Suppressor macrophage (primary cell): ENCODE measurements at regions not wholly inside any gene's neighbourhood (a gene's known extent, or its start where the extent isn't known, plus 50 kb on each side); places are given as distances from the start of the nearest gene placed in this dataset.
"Not testable (repeated sequence)": the region's sequence is repeated elsewhere in the genome, so short reads cannot be mapped to it uniquely, and the experiment has no call there.

Experiments used
- DNase-seq, 4 experiments: peaks; one replicate each; pipeline ENCODE4 v3.0.0-alpha.2; 2020 to 2022

GRCh38 chr17:77290759-77291558, 150.2 kb downstream of the SEC14L1 start:
- DNase-seq, result not testable (repeated sequence)

GRCh38 chr17:77291591-77292386, 151.0 kb downstream of the SEC14L1 start:
- peak in 2 of 4 experiments; percentile 23 to 27 for DNase-seq

GRCh38 chr17:77294761-77295160, 154.0 kb downstream of the SEC14L1 start:
- no peak for DNase-seq

DNA sequence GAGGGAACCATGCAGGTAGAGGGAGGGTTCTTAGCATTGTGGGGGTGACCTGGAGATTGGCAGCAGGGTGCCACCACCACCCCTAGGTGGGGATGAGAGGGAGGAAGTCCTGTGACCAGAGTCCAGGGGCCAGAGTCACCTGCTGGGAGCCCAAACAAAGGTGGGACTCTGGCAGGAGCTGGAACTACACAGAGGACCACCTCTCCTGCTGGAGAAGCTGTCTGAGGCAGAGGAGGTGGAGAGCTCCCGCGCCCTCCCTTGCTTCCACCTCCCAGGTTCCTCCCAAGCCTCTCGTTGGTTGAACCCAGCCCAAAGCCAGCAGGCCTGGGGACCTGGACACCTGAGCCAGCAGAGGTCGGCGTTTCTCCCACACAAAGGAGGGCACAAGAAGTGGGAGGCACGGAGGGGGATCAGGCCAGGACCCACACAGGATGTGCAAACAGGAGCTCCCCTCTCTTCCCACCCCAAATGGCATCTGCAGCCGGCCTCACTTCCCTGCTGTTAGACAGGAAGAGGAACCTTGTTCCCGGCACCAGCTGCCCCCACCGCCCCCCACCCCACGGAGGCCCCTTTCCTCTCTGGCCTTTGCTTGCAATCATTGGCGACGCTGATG, 154.6 kb downstream of the SEC14L1 start:
- DNase-seq, result no peak

- DNase-seq, result no peak
Observed at GRCh38 chr17:77296769-77297409, 156.1 kb downstream of the SEC14L1 start.

- peak; percentile 43 to 72 (median 56) for DNase-seq
Observed at GRCh38 chr17:77297693-77298666, 157.2 kb downstream of the SEC14L1 start.

DNA sequence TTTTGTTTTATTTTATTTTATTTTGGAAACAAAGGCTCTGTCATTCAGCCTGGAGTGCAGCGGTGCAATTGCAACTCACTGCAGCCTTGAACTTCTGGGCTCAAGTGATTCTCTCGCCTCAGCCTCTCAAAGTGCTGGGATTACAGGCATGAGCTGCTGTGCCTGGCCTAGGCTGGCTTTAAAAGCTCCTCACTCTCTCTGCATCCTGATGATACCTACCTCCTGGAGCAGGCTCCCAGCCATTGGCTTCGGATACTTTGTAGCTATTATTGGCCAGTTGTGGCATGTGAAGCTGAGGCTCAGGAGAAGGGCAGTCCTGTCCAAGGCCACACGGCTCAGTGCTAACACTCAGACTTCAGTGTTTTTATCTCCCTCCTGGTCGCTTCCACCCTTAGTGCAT, 158.0 kb downstream of the SEC14L1 start:
- no peak for DNase-seq

GRCh38 chr17:77299256-77300015, 158.7 kb downstream of the SEC14L1 start:
- no peak for DNase-seq

DNA sequence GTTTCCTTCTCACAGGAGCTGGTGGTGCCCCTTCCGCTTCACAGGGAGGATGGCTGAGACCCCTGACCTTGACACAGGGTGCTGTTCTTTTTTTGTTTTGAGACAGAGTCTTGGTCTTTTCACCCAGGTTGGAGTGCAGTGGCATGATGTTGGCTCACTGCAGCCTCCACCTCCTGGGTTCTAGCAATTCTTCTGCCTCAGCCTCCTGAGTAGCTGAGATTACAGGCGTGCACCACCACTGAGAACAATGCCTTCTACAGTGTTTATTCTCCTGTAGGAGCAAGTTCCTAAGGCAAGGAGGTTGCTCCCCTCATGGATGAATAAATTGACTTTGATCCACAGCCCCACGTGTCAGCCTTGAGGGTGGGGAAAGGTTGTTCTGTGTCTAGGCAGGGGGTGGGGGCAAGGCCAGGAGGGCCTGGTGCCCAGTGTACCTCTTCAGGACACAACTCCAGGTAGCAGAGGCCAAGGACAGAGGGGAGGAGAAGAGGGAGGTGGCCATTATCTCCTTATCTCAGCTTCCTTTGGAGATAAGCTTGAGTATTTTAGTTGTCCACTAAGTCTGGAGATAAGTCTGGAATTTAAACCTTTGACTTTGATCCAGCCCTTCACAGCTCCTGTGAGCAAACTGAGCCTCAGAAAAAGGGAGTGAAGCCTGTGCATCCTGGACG, 159.4 kb downstream of the SEC14L1 start:
- DNase-seq, result no peak

DNA sequence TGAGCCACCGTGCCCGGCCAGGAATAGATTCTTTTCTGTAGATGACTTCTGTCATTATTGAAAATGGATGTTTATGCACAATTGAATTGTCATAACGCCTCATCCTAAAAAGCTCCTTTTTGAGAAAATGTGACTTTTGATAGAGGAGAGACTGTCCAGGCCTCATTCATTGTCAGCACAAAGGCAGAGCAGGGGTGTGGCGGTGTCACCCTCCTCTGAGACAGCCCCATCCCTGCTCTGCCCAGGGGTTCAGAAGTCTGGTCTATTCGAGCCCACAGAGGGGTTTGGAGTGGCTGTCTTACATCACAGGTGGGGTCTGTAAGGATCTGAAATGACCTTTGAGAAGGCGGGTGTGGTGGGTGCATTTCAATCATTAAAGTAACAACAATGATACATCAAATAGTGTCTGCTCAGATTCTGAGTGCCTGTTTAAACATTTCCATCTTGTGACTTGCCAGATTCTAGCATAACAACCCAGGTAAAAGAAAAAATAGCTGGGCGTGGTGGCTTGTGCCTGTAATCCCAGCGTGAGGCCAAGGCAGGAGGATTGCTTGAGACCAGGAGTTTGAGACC, 161.0 kb downstream of the SEC14L1 start:
- no peak for DNase-seq

- DNase-seq, result no peak
Observed at GRCh38 chr17:77302682-77303081, 161.9 kb downstream of the SEC14L1 start.

- peak in 3 of 4 experiments; percentile 40 to 56 (median 55) for DNase-seq
Observed at GRCh38 chr17:77303620-77304019, 162.9 kb downstream of the SEC14L1 start.

DNA sequence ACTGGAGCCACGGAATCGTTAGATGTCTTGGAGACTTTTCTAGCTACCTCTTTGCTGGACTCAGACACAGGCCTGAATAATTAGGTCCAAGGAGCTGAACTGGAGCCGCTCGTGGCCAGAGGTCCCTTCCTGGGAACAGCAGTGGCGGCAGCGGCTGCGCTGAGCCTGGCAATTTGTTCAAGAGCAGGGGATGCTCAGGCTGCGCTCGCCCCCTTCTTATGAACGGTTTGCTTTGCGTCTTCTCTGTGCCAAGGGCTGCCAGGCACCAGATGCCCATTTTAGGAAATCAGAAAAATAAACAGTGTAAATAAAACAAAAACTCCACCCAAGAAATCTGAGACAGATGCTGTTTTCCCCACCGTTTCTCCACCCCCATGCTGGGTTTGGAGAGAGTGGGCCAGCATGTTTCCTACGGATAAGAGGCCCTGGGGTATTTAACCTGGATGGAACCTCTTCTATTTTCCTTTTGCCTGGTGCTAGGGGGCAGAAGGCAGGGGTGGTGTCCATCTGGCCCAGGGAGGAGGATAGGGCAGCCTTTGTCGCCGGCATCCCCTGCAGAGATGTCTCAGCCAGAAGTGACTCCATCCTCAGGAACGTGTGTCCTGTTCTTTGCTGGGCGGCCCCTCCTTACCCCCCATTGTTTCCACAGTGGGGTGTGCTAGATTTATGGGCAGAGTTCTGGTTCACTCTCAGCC, 163.4 kb downstream of the SEC14L1 start:
- DNase-seq, result no peak

DNA sequence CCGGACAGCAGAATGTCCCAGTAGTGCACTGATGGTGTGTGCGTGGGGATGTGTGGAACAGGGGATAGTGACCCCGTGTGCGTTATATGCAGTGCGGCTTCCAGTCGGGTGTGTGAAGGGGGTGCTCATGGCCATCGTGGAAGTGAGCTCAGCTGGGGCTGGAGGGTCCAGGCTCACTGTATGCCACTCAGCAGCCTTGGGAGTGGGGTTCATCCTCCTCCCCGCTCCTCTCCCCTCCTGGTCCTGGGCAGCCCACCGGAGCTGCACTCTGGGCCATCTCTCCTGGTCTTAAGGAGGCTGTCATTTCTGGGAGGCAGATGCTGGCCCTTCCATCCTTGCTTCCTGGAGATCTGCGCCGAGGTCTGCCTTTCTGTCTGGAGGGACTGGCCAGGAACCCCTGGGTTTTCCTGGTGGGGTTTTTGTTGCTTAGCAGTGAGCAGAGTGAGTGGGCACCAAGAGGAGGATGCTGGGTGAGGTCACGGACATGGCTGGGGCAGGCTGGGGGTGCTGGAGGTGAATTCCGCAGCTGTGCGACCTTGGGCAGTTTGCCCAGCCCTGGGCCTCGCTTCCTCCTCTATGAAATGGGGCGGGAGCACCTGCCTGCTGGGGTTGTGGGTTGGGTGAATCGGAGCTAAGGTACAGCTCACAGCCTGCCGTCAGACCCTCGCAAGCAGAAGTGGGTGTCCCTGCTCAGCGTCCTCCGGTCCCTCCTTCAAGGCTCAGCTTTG, 164.1 kb downstream of the SEC14L1 start:
- DNase-seq, result peak in 2 of 4 experiments; percentile 37 to 40

GRCh38 chr17:77306048-77306789, 165.4 kb downstream of the SEC14L1 start:
- DNase-seq, result no peak

DNA sequence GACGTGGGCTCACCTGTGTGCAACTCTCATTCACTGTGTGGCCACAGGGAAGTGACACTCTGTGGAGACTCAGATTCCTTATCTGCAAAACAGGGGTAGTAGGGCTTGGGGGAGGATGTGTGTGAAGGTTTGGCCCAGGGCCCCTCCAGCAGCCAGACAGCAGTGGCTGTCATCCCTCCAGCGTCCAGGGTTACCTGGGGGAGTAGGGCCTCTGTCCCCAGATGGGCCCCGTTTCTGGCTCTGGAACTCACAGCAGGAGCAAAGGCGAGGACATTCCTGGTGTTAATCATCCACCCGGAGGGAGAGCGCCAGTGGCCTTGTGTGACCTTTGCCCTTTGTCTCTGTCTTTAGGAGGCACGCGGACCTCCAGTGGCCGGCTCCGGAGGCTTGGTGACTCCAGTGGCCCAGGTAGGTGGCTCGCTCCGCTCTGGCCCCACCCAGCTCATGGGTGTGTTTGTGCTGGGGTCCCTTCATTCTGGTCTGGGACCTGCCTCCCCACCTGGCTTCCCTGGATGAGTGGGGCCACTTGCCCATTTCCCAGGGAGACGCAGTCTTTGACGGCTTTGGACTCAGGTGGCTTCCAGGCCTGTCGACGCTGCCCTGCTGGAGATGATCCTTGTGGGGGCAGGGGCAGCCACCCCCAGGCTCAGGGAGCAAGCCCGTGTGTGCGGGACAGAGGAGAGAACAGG, 166.2 kb downstream of the SEC14L1 start:
- no peak for DNase-seq
